ENCODE measurements at regions not wholly inside any gene's neighbourhood (a gene's known extent, or its start where the extent isn't known, plus 50 kb on each side); places are given as distances from the start of the nearest gene placed in this dataset.

DNA sequence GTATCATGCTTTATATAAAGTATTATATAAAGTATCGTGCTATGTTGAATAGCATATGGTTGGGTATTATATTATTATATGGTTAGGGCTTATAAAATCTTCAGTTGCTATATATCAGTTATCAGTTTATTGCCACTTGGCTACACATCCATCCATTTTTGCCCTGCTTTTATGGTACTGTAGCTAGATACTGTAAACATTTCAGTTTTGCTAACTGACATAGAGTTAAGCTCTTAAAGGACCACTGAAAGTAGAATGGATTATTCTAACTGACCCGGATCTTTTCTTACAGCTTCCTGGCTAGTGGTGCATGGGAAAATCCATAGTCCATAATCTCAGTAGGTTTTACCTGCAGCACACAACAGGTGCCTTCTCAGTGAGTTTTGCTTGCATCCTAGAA, 405.3 kb upstream of the LUZP2 start:
- Histone ChIP-seq H3K27ac (no peak overlapping the region), H3K4me3 (no peak overlapping the region)
- TF ChIP-seq, protein P1, sequence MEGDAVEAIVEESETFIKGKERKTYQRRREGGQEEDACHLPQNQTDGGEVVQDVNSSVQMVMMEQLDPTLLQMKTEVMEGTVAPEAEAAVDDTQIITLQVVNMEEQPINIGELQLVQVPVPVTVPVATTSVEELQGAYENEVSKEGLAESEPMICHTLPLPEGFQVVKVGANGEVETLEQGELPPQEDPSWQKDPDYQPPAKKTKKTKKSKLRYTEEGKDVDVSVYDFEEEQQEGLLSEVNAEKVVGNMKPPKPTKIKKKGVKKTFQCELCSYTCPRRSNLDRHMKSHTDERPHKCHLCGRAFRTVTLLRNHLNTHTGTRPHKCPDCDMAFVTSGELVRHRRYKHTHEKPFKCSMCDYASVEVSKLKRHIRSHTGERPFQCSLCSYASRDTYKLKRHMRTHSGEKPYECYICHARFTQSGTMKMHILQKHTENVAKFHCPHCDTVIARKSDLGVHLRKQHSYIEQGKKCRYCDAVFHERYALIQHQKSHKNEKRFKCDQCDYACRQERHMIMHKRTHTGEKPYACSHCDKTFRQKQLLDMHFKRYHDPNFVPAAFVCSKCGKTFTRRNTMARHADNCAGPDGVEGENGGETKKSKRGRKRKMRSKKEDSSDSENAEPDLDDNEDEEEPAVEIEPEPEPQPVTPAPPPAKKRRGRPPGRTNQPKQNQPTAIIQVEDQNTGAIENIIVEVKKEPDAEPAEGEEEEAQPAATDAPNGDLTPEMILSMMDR (IDR thresholded peaks at IDR 0.05): no peak
- DNase-seq (ENCODE audit: low spot score): no peak

- H3K27ac ChIP-seq: no peak overlapping the region
- TF ChIP-seq, protein P1 (IDR thresholded peaks at IDR 0.05): no peak
- DNase-seq (ENCODE audit: low spot score): no peak
- no peak overlapping the region for H3K4me3 ChIP-seq
Measured at GRCh38 chr11:24093375-24093774, 403.5 kb upstream of the LUZP2 start.

GRCh38 chr11:24108609-24109008, 388.2 kb upstream of the LUZP2 start:
- TF ChIP-seq, protein P1 (IDR thresholded peaks at IDR 0.05): no peak
- no peak overlapping the region for H3K4me3 ChIP-seq
- H3K27ac ChIP-seq: no peak overlapping the region
- no peak for DNase-seq (ENCODE audit: low spot score)

DNA sequence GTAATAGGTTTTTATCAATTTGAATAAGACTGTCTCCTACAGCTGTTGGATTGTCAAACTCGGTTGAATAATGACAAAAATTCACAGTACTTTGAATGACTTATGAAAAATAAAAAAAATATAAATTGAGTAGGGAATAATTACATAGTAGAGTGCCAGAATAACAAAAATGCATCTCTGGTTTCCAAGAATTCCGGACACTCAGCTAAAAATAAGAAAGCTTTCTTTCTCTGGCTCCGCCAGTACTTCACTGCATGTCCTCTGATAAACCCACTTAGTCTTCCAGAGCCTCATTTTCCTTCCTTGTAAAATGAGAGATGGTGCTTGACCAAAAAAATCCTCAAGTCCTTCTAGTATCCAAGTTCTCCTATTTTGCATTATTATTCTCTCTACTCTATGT, 374.6 kb upstream of the LUZP2 start:
- Histone ChIP-seq H3K4me3 (no peak overlapping the region), H3K27ac (no peak overlapping the region)
- TF ChIP-seq, protein P1 (IDR thresholded peaks at IDR 0.05): no peak
- DNase-seq (ENCODE audit: low spot score): no peak

GRCh38 chr11:24124876-24125275, 372.0 kb upstream of the LUZP2 start:
- DNase-seq (ENCODE audit: low spot score): no peak
- Histone ChIP-seq H3K27ac (no peak overlapping the region), H3K4me3 (no peak overlapping the region)
- TF ChIP-seq, protein P1 (IDR thresholded peaks at IDR 0.05): no peak

DNA sequence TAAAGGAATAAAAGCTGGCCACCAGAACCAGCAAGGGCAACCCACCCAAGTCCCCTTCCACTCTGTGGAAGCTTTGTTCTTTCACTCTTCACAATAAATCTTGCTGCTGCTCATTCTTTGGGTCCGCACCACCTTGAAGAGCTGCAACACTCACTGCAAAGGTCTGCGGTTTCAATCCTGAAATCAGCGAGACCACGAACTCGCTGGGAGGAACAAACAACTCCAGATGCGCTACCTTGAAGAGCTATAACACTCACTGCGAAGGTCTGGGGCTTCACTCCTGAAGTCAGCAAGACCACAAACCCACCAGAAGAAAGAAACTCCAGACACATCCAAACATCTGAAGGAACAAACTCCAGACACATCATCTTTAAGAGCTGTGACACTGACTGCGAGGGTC, 365.2 kb upstream of the LUZP2 start:
- no peak overlapping the region for H3K27ac ChIP-seq
- H3K4me3 ChIP-seq: no peak overlapping the region
- TF ChIP-seq, protein P1 (IDR thresholded peaks at IDR 0.05): no peak
- DNase-seq (ENCODE audit: low spot score): no peak

GRCh38 chr11:24132471-24132870, 364.4 kb upstream of the LUZP2 start:
- Histone ChIP-seq H3K27ac (no peak overlapping the region), H3K4me3 (no peak overlapping the region)
- DNase-seq (ENCODE audit: low spot score): no peak
- TF ChIP-seq, protein P1 (IDR thresholded peaks at IDR 0.05): no peak

Measured in coronary artery (tissue), 2 donors.